Activated CD4-positive, alpha-beta T cell treated with anti-CD3 and anti-CD28 coated beads, Interleukin-2, Interleukin-6, amounts not matched to agents 100 ng/mL and 50 ng/mL, durations not matched to agents 16 hours and 8 hours (primary cell): ENCODE measurements at regions not wholly inside any gene's neighbourhood (a gene's known extent, or its start where the extent isn't known, plus 50 kb on each side); places are given as distances from the start of the nearest gene placed in this dataset.

ENCODE experiments used
- DNase-seq: peaks from one replicate; pipeline ENCODE4 v3.0.0-alpha.2; 2020

GRCh38 chr6:169972101-169972651 lies 220.8 kb downstream of the ERMARD start:
- DNase-seq = no peak

GRCh38 chr6:169971081-169971861 lies 219.8 kb downstream of the ERMARD start:
- no peak for DNase-seq

DNA sequence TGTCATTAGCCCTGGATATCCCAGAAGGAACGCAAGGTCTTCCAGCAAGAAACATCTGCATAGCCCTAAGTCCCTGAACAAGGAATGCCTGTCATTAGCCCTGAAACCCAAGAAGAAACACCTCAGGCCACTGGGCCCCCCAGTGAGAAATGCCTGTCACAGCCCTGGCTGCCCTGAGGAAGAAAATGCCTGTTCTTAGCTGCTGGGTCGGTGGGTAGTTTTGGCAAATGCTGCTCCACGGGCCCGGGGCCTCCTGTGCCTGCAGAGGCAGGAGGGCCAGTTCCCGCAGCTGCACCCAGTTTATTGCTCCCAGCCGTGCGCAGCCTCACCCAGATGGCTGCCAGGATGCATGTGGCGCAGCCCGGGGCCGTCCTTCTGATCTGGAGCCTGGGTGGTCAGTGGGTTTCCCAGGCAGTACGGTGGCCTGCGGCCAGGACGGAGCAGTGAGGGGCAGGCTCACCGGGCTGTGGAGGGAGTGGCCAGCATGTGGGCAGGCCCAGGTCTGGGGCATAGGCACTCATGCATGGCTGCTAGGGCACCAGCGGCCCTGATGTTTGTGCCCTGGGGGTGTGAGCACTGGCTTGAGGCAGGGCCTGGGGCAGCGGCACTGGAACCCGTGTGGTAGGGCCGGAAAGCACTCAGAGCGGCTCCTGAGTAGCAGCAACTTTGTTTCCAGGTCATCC lies 219.0 kb downstream of the ERMARD start:
- no peak for DNase-seq

GRCh38 chr6:169969372-169970099 lies 218.1 kb downstream of the ERMARD start:
- no peak for DNase-seq

DNA sequence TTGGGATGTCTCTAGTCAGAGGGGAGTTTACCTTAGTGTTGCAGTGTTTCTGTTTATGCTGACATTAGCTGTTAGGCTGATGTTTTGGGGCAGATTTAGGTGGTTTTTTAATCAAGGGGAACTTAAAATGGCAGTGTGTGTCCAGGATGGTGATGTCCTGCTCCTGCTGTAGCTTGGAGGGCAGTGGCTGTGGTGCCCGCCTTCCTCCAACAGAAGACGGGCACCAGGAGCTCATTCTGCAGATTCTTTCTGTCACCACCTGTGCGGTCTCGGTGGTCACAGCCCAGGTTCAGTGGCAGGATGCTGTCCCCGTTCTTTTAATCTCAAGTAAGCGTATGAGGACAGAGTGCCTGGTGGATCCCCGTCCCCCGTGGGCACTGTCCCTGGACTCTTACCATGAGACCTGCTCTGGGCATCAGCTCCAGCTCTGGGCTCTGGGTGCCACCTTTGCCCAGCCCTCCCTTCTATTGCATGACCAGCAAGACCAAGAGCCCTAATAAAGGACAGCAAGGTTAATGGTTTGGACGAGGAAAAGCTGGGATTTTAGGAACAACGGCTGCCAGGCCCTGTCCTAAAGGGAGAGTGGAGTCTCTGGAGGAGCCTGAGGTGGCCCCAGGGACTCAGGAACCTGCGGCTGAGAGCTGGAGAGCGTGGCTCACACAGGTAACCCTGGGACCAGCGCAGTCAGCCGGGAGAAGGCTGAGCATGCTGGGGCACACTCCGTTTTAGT lies 217.3 kb downstream of the ERMARD start:
- DNase-seq = no peak

DNA sequence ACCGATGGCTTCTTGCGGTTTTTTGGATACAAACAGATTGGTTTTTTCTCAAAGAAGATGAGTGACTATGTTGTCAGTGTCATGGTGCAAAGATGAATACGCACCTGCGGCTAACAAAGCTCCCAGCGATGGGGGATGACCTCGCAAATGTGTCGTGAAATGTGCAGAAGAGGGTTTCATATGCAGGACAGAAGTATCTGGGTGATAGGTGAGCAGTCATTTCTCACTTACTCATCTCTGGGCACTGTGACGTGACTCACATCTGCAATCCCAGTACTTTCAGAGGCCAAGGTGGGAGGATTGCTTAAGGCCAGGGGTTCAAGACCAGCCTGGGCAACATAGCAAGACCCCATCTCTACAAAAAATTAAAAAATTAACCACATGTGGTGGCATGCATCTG lies 216.3 kb downstream of the ERMARD start:
- DNase-seq = peak; percentile 20

DNA sequence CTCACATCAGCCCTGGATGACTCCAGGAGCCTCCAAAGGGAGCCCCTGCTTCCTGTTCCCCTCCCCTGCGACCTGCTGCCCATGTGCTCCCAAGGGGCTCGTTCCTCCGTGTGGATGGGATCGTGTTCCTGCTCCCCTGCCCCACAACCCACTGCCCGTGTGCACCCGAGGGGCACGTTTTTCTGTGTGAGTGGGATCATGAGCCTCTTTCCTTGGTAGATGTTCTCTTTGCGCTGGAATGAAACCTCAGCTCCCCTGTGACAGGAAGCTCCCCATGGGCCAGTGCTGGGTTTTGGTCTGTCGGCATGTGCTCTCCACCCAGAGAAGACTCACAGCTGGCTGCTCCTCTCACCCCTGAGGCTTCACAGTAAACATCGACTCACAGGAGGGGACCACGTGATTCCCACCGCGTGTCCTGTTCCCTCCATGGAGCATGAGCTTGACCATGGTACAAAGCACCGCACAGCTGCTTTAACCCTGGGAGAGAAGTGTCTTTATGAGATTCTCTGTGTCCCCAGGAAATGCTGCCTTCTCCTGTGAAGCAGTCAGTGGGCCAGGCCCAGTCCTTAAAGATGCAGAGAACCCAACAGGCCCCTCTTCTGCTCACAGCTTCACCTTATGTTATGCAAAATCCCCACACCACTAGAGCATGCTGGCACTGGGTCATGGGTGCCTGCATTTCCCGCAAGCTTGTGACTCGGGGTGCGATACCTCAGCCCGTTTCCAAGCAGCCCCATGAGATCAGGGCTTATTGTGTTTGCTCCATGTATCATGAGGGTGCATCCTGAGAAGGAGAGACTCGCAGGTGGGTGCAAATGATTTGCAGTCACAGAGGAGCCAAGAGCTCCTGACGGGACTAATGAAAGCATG lies 215.1 kb downstream of the ERMARD start:
- no peak for DNase-seq

DNA sequence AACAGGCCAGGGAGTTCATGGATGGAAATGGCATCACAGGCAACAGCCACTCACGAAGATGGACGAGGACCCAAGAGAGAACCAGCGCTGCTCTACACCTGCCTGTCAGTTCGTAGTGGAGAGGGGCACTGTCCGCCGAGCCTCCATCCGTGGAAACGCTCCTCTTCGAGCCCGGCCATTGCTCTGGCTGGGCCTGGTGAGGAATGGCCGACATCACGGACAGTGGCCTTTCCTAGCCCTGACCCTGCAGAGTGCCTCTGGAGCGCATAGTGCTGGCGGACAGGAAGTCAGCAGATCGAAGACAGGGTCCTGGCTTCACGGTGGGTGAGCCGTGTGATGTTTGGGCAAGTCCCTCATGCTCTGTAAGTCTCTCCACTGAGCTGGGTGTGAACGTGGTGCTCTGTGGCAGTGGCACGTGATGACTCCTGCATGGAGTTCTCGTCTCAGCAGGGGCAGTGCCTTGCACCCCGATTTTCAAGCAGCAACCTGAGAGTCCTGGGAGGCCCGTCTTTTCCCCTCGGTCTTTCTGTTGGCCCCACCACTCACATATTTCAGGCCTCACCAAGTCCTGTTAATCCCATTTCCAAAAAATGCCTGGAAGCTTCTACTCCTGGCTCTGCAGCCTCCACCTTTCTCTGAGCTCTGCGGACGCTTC lies 214.4 kb downstream of the ERMARD start:
- no peak for DNase-seq

- DNase-seq = no peak
Observed at GRCh38 chr6:169965239-169965638, 213.8 kb downstream of the ERMARD start.

- DNase-seq = no peak
Observed at GRCh38 chr6:169964486-169965180, 213.2 kb downstream of the ERMARD start.

DNA sequence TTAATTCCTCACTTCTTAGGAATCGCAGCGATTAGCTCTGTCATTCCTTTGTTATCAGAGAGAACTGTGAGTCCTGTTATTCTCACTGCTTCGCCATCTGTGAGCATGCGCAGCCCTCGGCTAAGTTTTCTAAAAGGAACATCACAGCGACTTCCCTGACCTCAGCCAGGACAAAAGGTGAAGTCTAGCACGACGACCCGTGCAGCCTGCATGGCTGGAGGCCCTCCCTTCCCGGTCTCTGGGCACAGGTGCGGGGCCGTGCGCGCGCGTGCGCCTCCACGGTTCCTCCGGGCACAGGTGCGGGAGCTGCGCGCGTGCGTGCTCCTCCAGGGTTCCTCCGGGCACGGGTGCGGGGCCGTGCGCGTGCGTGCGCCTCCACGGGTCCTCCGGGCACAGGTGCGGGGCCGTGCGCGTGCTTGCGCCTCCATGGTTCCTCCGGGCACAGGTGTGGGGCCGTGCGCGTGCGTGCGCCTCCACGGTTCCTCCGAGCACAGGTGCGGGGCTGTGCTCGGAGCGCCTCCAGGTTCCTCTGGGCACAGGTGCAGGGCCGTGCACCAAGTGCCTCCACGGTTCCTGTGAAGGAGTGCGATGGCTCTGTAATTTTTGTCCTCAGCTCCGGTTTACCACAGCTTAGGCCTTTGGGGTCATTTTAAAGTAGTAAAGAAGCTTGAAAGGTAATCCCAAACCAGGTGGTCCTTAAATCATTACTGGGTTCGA lies 212.3 kb downstream of the ERMARD start:
- DNase-seq = no peak

- no peak for DNase-seq
Observed at GRCh38 chr6:169962604-169963469, 211.4 kb downstream of the ERMARD start.

DNA sequence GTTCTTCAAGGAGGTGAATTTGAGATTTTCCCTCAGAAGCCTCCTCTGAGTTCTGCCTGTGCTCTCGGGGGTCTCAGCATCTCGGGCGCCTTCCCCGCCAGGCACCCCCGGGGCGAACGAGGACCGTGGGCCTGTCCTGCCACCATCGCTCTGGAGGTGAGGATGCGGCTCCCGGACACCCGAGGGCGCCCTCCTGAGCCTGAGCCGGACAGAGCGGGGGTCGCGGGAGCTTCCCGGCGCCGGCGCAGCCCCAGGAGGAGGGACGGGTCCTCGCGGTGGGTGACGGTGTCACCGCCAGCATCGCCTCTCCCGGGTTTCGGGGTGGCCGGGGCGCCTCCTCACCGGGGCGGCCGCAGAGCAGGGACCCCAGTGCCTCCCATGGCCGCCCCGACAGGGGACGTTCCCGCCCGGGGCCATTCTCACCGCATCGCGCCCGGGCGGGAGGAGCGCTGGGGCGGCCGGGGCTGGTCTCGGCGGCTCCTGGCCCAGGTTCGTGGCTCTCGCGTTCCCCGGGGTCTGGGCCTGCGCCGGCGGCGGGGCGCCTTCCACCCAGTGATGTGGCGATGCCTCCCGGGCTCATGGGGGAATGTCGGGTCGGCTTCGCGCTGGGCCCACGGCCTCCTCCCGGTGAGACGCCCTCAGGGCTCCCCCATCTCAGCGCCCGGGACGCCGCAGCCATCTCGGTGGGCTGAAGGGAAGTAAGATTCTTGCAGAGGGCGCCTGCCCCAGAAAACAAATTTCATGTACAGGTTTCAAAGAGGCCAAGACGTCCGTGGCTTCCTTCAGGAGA lies 210.5 kb downstream of the ERMARD start:
- DNase-seq = no peak

DNA sequence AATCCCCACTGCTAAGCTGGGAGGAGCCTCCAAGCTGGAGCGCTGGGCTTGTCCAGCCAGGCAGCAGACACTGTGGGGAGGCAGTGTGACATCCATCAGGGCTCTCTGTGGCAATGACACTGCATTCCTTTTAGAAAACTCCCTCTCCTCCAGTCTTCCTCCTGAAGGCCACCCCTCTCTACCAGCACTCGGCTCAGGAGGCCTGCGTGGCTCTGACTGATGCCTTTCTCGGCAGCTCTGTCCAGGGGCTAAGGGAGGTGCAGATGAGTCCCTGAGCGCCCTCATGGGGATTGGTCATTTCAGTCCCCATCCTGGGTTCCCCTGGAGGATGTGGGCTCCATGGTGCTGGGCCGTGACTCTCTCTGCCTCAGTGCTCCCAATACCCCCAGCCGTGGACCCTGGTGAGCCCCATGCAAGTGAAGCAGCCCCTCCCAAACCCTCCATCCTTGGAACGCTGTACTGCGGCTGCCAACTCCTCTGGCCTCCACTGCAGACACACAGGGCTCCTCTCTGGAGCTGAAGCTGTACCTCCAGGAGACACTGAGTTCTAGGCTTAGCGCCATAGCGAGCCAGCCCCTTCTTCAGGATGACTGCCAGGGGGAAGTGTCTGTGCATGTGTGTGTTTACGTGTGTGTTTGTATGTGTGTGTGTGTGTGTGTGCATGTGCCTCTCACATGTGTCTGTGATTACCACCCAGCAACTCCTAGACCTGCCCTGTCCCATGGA lies 209.6 kb downstream of the ERMARD start:
- DNase-seq = no peak

- no peak for DNase-seq
Observed at GRCh38 chr6:169960521-169960885, 209.1 kb downstream of the ERMARD start.

DNA sequence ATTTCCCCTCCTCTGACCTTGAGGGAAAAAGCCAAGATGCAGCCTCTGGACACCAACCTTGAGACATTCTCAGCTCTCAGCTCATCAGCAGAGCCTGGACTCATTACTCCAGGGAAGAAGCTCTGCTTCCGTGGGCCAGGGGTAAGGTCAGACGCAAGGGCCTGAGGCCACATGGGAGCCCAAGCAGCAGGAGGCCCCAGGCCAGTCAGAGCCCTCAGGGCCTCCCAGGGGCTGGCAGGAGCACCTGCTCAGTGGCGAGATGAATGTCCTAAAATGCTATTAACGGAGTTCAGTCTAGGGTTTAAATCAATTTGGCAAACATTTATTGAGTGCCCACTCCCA lies 208.6 kb downstream of the ERMARD start:
- no peak for DNase-seq
